HFF-Myc (cell line): ENCODE measurements at regions not wholly inside any gene's neighbourhood (a gene's known extent, or its start where the extent isn't known, plus 50 kb on each side); places are given as distances from the start of the nearest gene placed in this dataset.

Source experiments
- DNase-seq: peaks from one replicate; pipeline ENCODE4 v3.0.0-alpha.2; 2011; ENCODE audit warnings: low read depth; ENCODE audit errors: extremely low read depth
- H3K4me3 ChIP-seq: replicated peaks from 2 replicates; pipeline ENCODE4 v1.5.1; 2011; ENCODE audit warnings: low read depth, mild to moderate bottlenecking, control low read depth, low read length
- CTCF ChIP-seq: IDR thresholded peaks from 2 replicates; pipeline ENCODE4 v1.5.1; 2012; ENCODE audit warnings: mild to moderate bottlenecking, low read depth, low read length, control low read depth; ENCODE audit errors: missing control alignments

- H3K4me3 ChIP-seq, result no peak overlapping the region
- DNase-seq, result no peak
- no peak for TF ChIP-seq CTCF
Measured at GRCh38 chr2:195562570-195563566, 94.2 kb upstream of the SLC39A10 start.

GRCh38 chr2:195561116-195561921 lies 95.7 kb upstream of the SLC39A10 start:
- no peak for TF ChIP-seq CTCF
- H3K4me3 ChIP-seq, result no peak overlapping the region
- peak; percentile 27 for DNase-seq

- no peak for DNase-seq
- no peak for TF ChIP-seq CTCF
- no peak overlapping the region for H3K4me3 ChIP-seq
Measured at GRCh38 chr2:195560209-195560895, 96.7 kb upstream of the SLC39A10 start.

- peak; percentile 88 for DNase-seq
- no peak overlapping the region for H3K4me3 ChIP-seq
- no peak for TF ChIP-seq CTCF
Measured at GRCh38 chr2:195559431-195559914, 97.6 kb upstream of the SLC39A10 start.

- no peak for DNase-seq
- H3K4me3 ChIP-seq, result no peak overlapping the region
- TF ChIP-seq CTCF, result no peak
Measured at GRCh38 chr2:195555971-195556370, 101.1 kb upstream of the SLC39A10 start.

GRCh38 chr2:195552581-195552980 lies 104.4 kb upstream of the SLC39A10 start:
- H3K4me3 ChIP-seq, result no peak overlapping the region
- no peak for TF ChIP-seq CTCF
- DNase-seq, result no peak
